Smooth muscle cell (in vitro differentiated cells): ENCODE measurements at regions not wholly inside any gene's neighbourhood (a gene's known extent, or its start where the extent isn't known, plus 50 kb on each side); places are given as distances from the start of the nearest gene placed in this dataset.

ENCODE experiments used
- DNase-seq: peaks from one replicate; lab custom pipeline; 2025; ENCODE audit not compliant: unreplicated experiment; lab: John Stamatoyannopoulos, UW
- H2AFZ ChIP-seq: fragments of 200-600 bp; sonication (generic); 2 replicates; pipeline ENCODE4 v1.6.0; 2016; ENCODE audit warnings: antibody characterized with exemption, low read depth, mild to moderate bottlenecking
- H3F3A ChIP-seq: fragments of 200-600 bp; sonication (generic); 2 replicates; pipeline ENCODE4 v1.6.0; 2017; ENCODE audit warnings: antibody characterized with exemption, low read depth
- H3K27ac ChIP-seq: fragments of 200-600 bp; sonication (generic); 2 replicates; pipeline ENCODE4 v1.5.1; 2016; ENCODE audit warnings: low read depth, mild to moderate bottlenecking
- H3K27me3 ChIP-seq: fragments of 200-600 bp; sonication (generic); 2 replicates; pipeline ENCODE4 v1.6.1; 2016; ENCODE audit warnings: low read depth, mild to moderate bottlenecking
- H3K36me3 ChIP-seq: fragments of 200-600 bp; sonication (generic); 2 replicates; pipeline ENCODE4 v1.5.1; 2016; ENCODE audit warnings: low read depth
- H3K4me1 ChIP-seq: fragments of 200-600 bp; sonication (generic); 2 replicates; pipeline ENCODE4 v1.5.1; 2016; ENCODE audit warnings: low read depth
- H3K4me2 ChIP-seq: fragments of 200-600 bp; sonication (generic); 2 replicates; pipeline ENCODE4 v1.6.0; 2016; ENCODE audit warnings: mild to moderate bottlenecking
- H3K4me3 ChIP-seq: fragments of 200-600 bp; sonication (generic); 2 replicates; pipeline ENCODE4 v1.5.1; 2016; ENCODE audit warnings: mild to moderate bottlenecking
- H3K79me2 ChIP-seq: fragments of 200-600 bp; sonication (generic); 2 replicates; pipeline ENCODE4 v1.6.0; 2016; ENCODE audit warnings: low read depth, mild to moderate bottlenecking
- H3K9ac ChIP-seq: fragments of 200-600 bp; sonication (generic); 2 replicates; pipeline ENCODE4 v1.6.0; 2016; ENCODE audit warnings: low read depth
- H3K9me3 ChIP-seq: fragments of 200-600 bp; sonication (generic); replicated peaks from 2 replicates; pipeline ENCODE4 v1.5.1; 2016; ENCODE audit warnings: low read depth
- H4K20me1 ChIP-seq: fragments of 200-600 bp; sonication (generic); 2 replicates; pipeline ENCODE4 v1.6.0; 2016; ENCODE audit warnings: low read depth
- WGBS: methylation state at CpG from one replicate; pipeline ENCODE4 v1.1.7; 2016; ENCODE audit warnings: low lambda C conversion rate; 5-methylcytosine and 5-hydroxymethylcytosine counted together
- TF ChIP-seq, protein P1 (sequence below): fragments of 200-600 bp; sonication (generic); IDR thresholded peaks from 2 replicates; pipeline ENCODE4 v1.5.1; 2017; ENCODE audit warnings: borderline replicate concordance, mild to moderate bottlenecking, antibody characterized with exemption; ENCODE audit not compliant: insufficient read depth, poor library complexity, severe bottlenecking

DNA sequence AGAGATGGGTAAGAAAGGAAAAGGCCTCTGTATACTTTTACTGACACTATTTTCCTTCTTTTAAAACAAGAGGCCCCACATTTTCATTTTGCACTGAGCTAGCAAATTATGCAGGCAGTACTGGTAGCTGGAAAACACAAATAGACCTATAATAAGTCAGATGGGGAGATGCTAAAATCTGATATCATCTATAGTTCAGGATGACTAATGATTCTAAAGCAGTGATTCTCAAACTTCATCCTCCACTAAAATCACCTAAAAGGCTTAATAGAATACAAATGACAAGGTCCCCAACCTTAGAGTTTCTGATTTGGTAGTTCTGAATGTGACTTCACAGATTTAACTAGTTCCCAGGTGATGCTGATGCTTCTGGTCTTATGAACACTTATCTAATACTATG is 247.3 kb upstream of the DIPK2B start:
- TF ChIP-seq, protein P1, sequence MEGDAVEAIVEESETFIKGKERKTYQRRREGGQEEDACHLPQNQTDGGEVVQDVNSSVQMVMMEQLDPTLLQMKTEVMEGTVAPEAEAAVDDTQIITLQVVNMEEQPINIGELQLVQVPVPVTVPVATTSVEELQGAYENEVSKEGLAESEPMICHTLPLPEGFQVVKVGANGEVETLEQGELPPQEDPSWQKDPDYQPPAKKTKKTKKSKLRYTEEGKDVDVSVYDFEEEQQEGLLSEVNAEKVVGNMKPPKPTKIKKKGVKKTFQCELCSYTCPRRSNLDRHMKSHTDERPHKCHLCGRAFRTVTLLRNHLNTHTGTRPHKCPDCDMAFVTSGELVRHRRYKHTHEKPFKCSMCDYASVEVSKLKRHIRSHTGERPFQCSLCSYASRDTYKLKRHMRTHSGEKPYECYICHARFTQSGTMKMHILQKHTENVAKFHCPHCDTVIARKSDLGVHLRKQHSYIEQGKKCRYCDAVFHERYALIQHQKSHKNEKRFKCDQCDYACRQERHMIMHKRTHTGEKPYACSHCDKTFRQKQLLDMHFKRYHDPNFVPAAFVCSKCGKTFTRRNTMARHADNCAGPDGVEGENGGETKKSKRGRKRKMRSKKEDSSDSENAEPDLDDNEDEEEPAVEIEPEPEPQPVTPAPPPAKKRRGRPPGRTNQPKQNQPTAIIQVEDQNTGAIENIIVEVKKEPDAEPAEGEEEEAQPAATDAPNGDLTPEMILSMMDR: no peak
- no peak overlapping the region for H3K4me3 ChIP-seq
- H3K27me3 ChIP-seq: no peaks in the 10 kb centered on the region
- no peak overlapping the region for H3K9ac ChIP-seq
- no peaks in the 10 kb centered on the region for H3K9me3 ChIP-seq
- H3K36me3 ChIP-seq: no peaks in the 10 kb centered on the region
- DNase-seq: no peak
- peaks cover 8% of the 10 kb centered on the region for H3K4me1 ChIP-seq
- H3K4me2 ChIP-seq: no peak overlapping the region
- no peaks in the 10 kb centered on the region for H3F3A ChIP-seq
- no peaks in the 10 kb centered on the region for H3K79me2 ChIP-seq
- no peak overlapping the region for H3K27ac ChIP-seq
- no peaks in the 10 kb centered on the region for H4K20me1 ChIP-seq
- H2AFZ ChIP-seq: no peak overlapping the region

DNA sequence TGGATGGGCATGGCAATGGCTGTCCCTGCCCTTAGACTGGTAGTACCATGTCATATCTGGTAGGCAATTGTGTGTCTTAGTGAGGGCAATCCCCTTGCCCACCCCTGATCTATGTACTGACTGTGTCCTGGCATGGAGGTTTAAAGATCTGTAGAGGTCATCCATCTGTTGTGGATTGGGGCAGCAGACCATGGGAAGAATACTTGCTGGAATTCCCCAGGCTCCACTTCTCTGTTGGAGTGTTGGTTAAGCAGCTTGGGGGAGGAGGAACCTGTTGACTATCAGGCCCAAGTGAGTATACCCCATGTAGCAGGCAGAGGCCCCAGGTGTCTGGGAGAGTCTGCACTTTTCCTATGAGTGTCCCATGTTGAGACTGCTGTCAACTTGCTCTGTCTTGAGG is 246.7 kb upstream of the DIPK2B start:
- H3K4me1 ChIP-seq: peaks cover 8% of the 10 kb centered on the region
- H3K9me3 ChIP-seq: no peaks in the 10 kb centered on the region
- TF ChIP-seq, protein P1: no peak
- no peak overlapping the region for H2AFZ ChIP-seq
- H3K4me2 ChIP-seq: no peak overlapping the region
- H4K20me1 ChIP-seq: no peaks in the 10 kb centered on the region
- no peaks in the 10 kb centered on the region for H3F3A ChIP-seq
- H3K79me2 ChIP-seq: no peaks in the 10 kb centered on the region
- DNase-seq: no peak
- H3K4me3 ChIP-seq: no peak overlapping the region
- no peaks in the 10 kb centered on the region for H3K36me3 ChIP-seq
- no peak overlapping the region for H3K27ac ChIP-seq
- H3K27me3 ChIP-seq: no peaks in the 10 kb centered on the region
- H3K9ac ChIP-seq: no peak overlapping the region

DNA sequence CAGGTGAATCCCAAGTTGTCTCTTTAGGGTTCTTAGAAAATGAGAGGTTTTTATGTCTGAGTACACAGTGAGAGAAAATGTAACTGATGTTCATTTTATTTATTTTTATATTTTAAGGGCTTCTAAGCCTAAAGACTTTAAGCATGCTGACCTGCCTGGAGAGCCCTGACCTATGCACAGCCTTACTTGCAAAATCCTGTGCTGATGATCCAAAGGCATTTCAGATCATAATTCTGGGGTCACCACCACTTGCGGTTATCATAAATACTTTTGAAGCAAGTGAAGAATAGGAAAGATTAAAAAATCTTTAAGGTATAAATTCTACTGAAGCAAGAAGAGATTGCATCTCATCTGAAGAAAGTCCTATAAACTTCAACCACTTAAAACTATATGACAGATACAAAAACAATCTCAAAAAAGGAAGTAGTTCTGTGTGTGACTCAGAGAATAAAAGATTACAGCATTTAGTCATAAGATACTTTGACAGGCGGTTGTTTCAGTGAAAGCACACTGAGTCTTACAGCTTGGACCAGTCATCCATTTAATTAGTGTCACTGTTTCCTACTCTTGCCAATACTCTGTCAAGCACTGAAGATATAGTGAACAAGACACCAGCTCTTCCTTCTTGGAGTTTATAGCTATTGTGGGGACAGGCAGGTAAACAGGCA is 245.2 kb upstream of the DIPK2B start:
- Histone ChIP-seq H3K4me1 (peaks cover 8% of the 10 kb centered on the region), H3F3A (no peaks in the 10 kb centered on the region), H2AFZ (no peak overlapping the region), H3K36me3 (no peaks in the 10 kb centered on the region), H3K4me2 (peak overlapping the region; percentile 47), H3K9me3 (no peaks in the 10 kb centered on the region), H3K9ac (no peak overlapping the region), H3K27ac (peak overlapping the region; percentile 67), H3K27me3 (no peaks in the 10 kb centered on the region), H3K79me2 (no peaks in the 10 kb centered on the region), H4K20me1 (no peaks in the 10 kb centered on the region), H3K4me3 (no peak overlapping the region)
- TF ChIP-seq, protein P1: no peak
- no peak for DNase-seq
- WGBS: 52% methylated on average over 2 of the region's 2 CpGs

DNA sequence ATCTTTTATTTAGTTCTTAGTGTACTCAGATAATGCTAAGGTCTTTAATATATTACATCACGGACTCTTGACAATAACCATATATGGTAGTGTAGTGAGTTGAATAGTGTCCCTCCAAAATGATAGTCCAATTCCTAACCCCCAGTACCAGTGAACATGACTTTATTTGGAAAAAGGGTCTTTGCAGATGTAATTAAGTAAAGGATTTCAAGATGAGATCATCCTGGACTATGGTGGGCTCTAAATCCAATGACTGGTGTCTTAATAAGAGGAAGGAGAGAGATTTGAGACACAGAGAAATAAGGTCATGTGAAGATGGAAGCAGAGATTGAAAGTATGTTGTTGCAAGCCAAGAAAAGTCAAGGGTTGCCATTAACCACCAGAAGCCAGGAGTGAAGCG is 236.5 kb upstream of the DIPK2B start:
- no peaks in the 10 kb centered on the region for H3K9me3 ChIP-seq
- no peak overlapping the region for H3K4me3 ChIP-seq
- TF ChIP-seq, protein P1: no peak
- H3K27ac ChIP-seq: no peak overlapping the region
- DNase-seq: no peak
- H3F3A ChIP-seq: no peaks in the 10 kb centered on the region
- no peaks in the 10 kb centered on the region for H3K27me3 ChIP-seq
- no peak overlapping the region for H2AFZ ChIP-seq
- H3K79me2 ChIP-seq: no peaks in the 10 kb centered on the region
- 80% methylated on average over 2 of the region's 2 CpGs for WGBS
- no peaks in the 10 kb centered on the region for H4K20me1 ChIP-seq
- H3K36me3 ChIP-seq: no peaks in the 10 kb centered on the region
- H3K9ac ChIP-seq: no peak overlapping the region
- H3K4me2 ChIP-seq: no peak overlapping the region
- no peaks in the 10 kb centered on the region for H3K4me1 ChIP-seq
